ENCODE measurements at regions not wholly inside any gene's neighbourhood (a gene's known extent, or its start where the extent isn't known, plus 50 kb on each side); places are given as distances from the start of the nearest gene placed in this dataset.

- no peak for TF ChIP-seq POLR2AphosphoS5 (IDR thresholded peaks at IDR 0.05; ENCODE audit: insufficient read depth, low read depth, low read length)
- no peak for TF ChIP-seq CTCF (IDR thresholded peaks at IDR 0.05; ENCODE audit: extremely low read depth in 1 of 2, insufficient read depth in 1 of 2, low read depth in 1 of 2, low read length in 2 of 2)
- no peak for TF ChIP-seq GATA2 (IDR thresholded peaks at IDR 0.05; ENCODE audit: insufficient read depth, insufficient read length, low read depth, low read length)
- no peak for TF ChIP-seq POLR2A (IDR thresholded peaks at IDR 0.05; ENCODE audit: low read depth, low read length)
Measured at GRCh38 chr10:105383978-105384377, 742.9 kb downstream of the SORCS3 start.

Data from endothelial cell of umbilical vein (primary cell).